WTC11 (cell line): ENCODE measurements at regions not wholly inside any gene's neighbourhood (a gene's known extent, or its start where the extent isn't known, plus 50 kb on each side); places are given as distances from the start of the nearest gene placed in this dataset.

Experiments
- JUN ChIP-seq: sonication (generic); formaldehyde crosslinking; IDR thresholded peaks from 2 replicates; pipeline ENCODE4 v1.8.0; 2023; ENCODE audit warnings: mild to moderate bottlenecking, missing genetic modification reagents
- TF ChIP-seq, protein P1 (sequence below): sonication (generic); formaldehyde crosslinking; IDR thresholded peaks from 2 replicates; pipeline ENCODE4 v1.8.1; 2023; ENCODE audit warnings: mild to moderate bottlenecking, missing genetic modification reagents, moderate library complexity

DNA sequence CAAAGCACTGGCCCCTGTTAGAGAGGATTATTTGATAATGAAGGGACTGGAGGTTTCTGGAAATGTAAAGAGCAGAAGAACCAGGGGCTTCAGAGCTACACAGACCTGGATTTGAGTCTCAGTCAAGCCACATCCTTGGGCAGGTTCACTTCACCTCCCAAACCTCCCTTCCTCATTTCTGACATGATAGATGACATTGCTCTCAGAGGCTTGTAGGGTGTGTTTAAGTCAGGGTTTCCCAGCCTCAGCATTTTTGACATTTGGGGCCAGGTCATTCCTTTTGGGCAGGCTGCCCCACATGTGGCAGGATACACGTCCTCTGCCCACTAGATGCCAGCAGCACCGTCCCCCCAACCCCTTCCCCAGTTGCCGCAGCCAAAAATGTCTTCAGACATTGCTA lies 474.6 kb downstream of the MATN1 start:
- no peak for TF ChIP-seq JUN (CRISPR knock-in tag)
- TF ChIP-seq, protein P1, sequence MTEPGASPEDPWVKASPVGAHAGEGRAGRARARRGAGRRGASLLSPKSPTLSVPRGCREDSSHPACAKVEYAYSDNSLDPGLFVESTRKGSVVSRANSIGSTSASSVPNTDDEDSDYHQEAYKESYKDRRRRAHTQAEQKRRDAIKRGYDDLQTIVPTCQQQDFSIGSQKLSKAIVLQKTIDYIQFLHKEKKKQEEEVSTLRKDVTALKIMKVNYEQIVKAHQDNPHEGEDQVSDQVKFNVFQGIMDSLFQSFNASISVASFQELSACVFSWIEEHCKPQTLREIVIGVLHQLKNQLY (CRISPR knock-in tag), result no peak
